Ovary (tissue), 7 donors: ENCODE measurements at regions not wholly inside any gene's neighbourhood (a gene's known extent, or its start where the extent isn't known, plus 50 kb on each side); places are given as distances from the start of the nearest gene placed in this dataset.

Experiments used
- DNase-seq, 5 donors: peaks; one replicate each; pipeline ENCODE4 v3.0.0-alpha.2; 2019 to 2020
- H3K27ac ChIP-seq, 2 donors: fragments of 200-600 bp; one replicate each; pipeline versions ENCODE4 v1.5.1 to v1.8.0; 2019 to 2022
- H3K27me3 ChIP-seq: fragments of 200-600 bp; one replicate; pipeline ENCODE4 v1.8.0; 2022
- H3K36me3 ChIP-seq: fragments of 200-600 bp; sonication (generic); one replicate; pipeline ENCODE4 v1.5.1; 2019
- H3K4me1 ChIP-seq: one replicate; pipeline ENCODE4 v1.8.1; 2013; ENCODE audit warnings: mild to moderate bottlenecking, moderate library complexity; ENCODE audit not compliant: insufficient read depth
- H3K4me3 ChIP-seq: fragments of 200-600 bp; sonication (generic); one replicate; pipeline ENCODE4 v1.5.1; 2017
- H3K9me3 ChIP-seq, 2 donors: fragments of 200-600 bp in 1 of 2; sonication (generic) in 1 of 2; one replicate each; pipeline versions ENCODE4 v1.5.1 to v1.8.1; 2013 to 2019; ENCODE audit warnings: mild to moderate bottlenecking in 1 of 2, moderate library complexity in 1 of 2
- EP300 ChIP-seq: sonication (generic); formaldehyde crosslinking; IDR thresholded peaks from one replicate; pipeline ENCODE4 v1.6.1; 2017; ENCODE audit warnings: antibody characterized with exemption
- POLR2A ChIP-seq: fragments of 450-650 bp; IDR thresholded peaks from one replicate; pipeline ENCODE4 v1.6.1; 2017; ENCODE audit warnings: antibody characterized with exemption, mild to moderate bottlenecking, moderate library complexity
- WGBS, 3 donors: extraction: QIAGEN DNeasy Blood & Tissue Kit in 1 of 3; methylation state at CpG; one replicate each; pipeline versions ENCODE4 v1.1.5 to v1.1.7; 2013 to 2017; 5-methylcytosine and 5-hydroxymethylcytosine counted together
- intact Hi-C, 4 donors: fragments of 100-400 bp; cut with DNase I; formaldehyde crosslinking; loops; one replicate each; pipeline versions ENCODE4 v1.11.0 to v1.15.1; 2022 to 2023
- TF ChIP-seq, protein P1 (sequence below), 3 donors: fragments of 450-650 bp in 2 of 3; fragments of 200-600 bp in 1 of 3; IDR thresholded peaks; one replicate each; pipeline versions ENCODE4 v1.5.1 to v1.8.0; 2016 to 2022; ENCODE audit warnings: antibody characterized with exemption in 3 of 3, mild to moderate bottlenecking in 1 of 3
- donor health status: DM: no; HTN: no; CAD: no; lungs with moderate emphysema.
- donor health status: DM: no; HTN: no; CAD: no.
- donor health status: Bipolar disorder and iron deficiency.
- donor health status: DM: no; HTN: no; CAD: no.
- donor health status: DM: yes; HTN: yes; CAD: no.

DNA sequence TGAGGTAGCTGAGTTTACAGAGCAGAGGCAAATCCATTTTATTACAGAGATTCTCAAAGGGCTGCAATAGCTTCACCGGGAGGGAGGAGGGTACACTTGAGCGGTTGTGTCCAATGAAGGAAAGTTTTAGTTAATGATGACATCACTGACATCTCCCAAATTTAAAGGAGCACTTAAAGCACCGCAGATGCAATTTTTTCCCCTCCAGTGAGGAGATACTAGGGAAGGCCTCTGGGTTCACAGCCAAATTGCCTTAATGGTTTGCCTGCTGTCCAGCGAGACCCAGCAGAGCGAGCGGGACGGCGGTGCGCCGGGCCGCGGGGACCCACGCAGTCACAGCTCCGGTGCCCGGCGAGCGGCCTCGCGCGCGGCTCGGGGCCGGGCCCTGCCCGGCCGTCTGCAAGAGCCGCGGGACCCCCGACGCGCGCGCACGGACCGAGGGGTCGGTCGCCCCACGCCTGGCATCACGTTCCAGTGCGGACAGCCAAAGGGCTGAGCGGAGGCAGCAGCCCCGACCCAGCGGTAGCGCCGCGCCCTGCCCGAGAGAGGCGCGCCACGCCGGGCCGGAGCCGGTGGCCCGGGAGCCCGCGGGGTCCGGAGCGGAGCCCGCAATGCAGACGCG, 160.5 kb upstream of the CHRNA7 start:
- peak overlapping the region; percentile 48 for H3K4me3 ChIP-seq
- no peaks in the 10 kb centered on the region for H3K27me3 ChIP-seq
- peak in 3 of 5 donors; percentile 44 to 57 (median 47) for DNase-seq
- H3K9me3 ChIP-seq: no peaks in the 10 kb centered on the region
- no peak overlapping the region for H3K27ac ChIP-seq
- peaks cover 1% of the 10 kb centered on the region for H3K4me1 ChIP-seq
- H3K36me3 ChIP-seq: no peaks in the 10 kb centered on the region
- intact Hi-C loops: no loop called here
- WGBS, 3 donors: 1 to 2% (median 1%) methylated on average over 32 to 60 of the region's 60 CpGs
- TF ChIP-seq EP300: no peak
- TF ChIP-seq, protein P1, sequence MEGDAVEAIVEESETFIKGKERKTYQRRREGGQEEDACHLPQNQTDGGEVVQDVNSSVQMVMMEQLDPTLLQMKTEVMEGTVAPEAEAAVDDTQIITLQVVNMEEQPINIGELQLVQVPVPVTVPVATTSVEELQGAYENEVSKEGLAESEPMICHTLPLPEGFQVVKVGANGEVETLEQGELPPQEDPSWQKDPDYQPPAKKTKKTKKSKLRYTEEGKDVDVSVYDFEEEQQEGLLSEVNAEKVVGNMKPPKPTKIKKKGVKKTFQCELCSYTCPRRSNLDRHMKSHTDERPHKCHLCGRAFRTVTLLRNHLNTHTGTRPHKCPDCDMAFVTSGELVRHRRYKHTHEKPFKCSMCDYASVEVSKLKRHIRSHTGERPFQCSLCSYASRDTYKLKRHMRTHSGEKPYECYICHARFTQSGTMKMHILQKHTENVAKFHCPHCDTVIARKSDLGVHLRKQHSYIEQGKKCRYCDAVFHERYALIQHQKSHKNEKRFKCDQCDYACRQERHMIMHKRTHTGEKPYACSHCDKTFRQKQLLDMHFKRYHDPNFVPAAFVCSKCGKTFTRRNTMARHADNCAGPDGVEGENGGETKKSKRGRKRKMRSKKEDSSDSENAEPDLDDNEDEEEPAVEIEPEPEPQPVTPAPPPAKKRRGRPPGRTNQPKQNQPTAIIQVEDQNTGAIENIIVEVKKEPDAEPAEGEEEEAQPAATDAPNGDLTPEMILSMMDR (IDR thresholded peaks at IDR 0.05): no peak
- no peak for TF ChIP-seq POLR2A

DNA sequence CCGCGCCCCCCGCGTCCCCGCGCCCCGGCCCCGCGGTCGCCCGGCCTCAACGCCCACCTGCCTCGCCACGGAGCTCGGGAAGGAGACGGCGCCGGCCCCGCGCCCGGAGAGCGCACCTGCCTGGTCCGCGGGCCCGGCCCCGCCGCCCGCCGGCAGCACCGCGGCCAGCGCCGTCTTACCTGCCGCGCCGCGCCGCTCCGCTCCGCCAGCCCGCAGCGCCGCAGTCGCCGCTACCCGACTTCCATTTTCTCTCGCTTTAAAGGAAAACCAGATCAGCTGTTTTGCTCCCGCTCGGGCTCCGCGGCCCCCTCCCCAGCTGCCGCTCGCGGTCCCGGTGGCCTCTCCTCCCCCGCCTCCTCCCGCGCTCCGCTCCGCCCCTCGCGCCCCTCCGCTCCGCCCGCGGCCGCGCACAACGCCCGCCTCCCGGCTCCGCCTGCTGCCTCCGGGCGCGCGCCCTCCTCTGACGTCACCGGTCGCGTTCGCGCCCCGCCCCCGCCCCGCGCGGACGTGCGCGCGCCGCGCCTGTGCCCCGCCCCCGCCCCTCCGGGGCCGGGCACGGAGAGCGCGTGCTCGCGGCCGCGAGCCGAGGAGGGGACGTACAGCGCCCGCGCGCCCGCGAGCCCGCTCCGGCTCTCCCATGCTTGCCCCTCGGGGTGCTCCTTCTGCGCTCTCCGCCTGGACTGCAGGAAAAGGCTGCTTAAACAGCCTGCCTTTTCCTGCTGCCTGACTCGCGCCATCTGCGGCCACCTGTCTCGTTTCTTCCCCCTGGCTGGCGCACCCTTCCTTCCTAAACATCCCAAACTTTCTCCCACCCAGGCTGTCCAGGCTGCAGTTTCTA, 159.8 kb upstream of the CHRNA7 start, which contains the start of gene OTUD7A:
OTUD7A (minus strand) TSS at position 346 of the 838 bp plus-strand sequence.
- 0 to 1% (median 1%) methylated on average over 93 to 122 of the region's 122 CpGs for WGBS, 3 donors
- H3K4me1 ChIP-seq: peaks cover 1% of the 10 kb centered on the region

DNA sequence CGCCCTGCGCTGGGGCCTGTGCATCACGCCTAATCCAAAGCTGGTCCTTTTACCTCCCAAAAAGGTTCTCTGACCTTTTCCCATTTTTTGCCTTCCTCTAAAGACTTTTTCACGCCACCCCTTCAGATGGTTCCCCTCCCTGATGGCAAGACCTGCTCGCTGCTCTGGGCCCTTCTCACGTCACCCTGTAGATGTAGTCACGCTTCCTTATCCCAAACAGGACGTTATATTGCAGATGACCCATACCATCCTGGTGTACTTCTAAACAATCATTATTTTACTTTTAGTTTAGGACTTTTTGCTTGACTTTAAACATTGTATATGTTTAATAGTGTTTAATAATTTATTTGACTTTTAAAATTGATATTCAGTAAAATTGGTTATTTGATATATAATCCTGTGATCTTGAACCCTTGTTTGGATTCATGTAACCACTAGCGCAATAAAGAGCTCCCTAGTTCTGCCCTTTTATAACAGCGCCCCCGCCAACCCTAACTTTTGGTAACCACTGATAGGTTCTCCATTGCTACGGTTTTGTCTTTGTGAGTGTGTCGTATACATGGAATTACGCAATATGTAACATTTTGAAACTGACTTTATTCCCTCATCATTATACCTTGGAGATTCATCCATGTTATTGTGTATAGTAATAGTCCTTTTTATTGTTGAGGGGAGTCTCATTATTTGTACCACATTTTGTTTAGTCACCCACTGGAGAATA, 159.0 kb upstream of the CHRNA7 start:
- WGBS, 3 donors: 49 to 58% (median 55%) methylated on average over 14 of the region's 14 CpGs

More for the DNA sequence above, 159.8 kb upstream of the CHRNA7 start, which contains the start of gene OTUD7A:
- peak within 1 kb of the TSS in 1 of 2 donors; percentile 69 for H3K27ac ChIP-seq
- H3K27me3 ChIP-seq: no peaks in the 10 kb centered on the region
- H3K36me3 ChIP-seq: no peaks in the 10 kb centered on the region
- H3K4me3 ChIP-seq: peak within 1 kb of the TSS; percentile 48
- DNase-seq: peak; percentile 69 to 93 (median 90)
- no peaks in the 10 kb centered on the region for H3K9me3 ChIP-seq
- TF ChIP-seq, protein P1 (IDR thresholded peaks at IDR 0.05): no peak
- peak; percentile 38 for TF ChIP-seq POLR2A
- intact Hi-C loops: no loop called here

DNA sequence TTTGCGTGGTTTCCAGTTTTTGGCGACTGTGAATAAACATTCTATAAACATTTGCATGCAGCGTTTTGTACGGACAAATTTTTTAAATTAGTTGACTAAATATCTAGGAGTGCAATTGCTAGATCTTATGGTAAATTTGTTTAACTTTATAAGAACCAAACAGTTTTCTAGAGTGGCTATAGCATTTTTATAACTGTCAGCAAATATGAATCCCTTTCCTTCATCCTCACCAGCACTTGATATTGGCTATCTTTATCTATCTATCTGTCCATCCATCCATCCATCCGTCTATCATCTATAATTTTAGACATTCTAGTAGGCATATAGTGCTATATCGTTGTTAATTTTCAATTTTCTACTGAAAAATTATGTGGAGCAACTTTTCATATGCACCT, 158.4 kb upstream of the CHRNA7 start:
- Histone ChIP-seq H3K9me3 (no peaks in the 10 kb centered on the region), H3K27ac (no peak overlapping the region), H3K36me3 (no peaks in the 10 kb centered on the region), H3K27me3 (no peaks in the 10 kb centered on the region), H3K4me1 (peaks cover 1% of the 10 kb centered on the region), H3K4me3 (no peak overlapping the region)
- intact Hi-C loops: no loop called here
- 86 to 90% (median 89%) methylated on average over 6 of the region's 6 CpGs for WGBS, 3 donors
- DNase-seq: no peak
- TF ChIP-seq, protein P1 (IDR thresholded peaks at IDR 0.05): no peak
- no peak for TF ChIP-seq EP300
- TF ChIP-seq POLR2A: no peak

More for the DNA sequence above, 159.0 kb upstream of the CHRNA7 start:
- Histone ChIP-seq H3K4me1 (peaks cover 1% of the 10 kb centered on the region), H3K27me3 (no peaks in the 10 kb centered on the region), H3K27ac (peak overlapping the region in 1 of 2 donors; percentile 69), H3K4me3 (peak overlapping the region; percentile 48), H3K9me3 (no peaks in the 10 kb centered on the region), H3K36me3 (no peaks in the 10 kb centered on the region)
- TF ChIP-seq, protein P1 (IDR thresholded peaks at IDR 0.05): peak in 1 of 3 donors; percentile 5
- TF ChIP-seq EP300: no peak
- intact Hi-C loops: no loop called here
- peak in 1 of 5 donors; percentile 24 for DNase-seq
